ENCODE measurements at regions not wholly inside any gene's neighbourhood (a gene's known extent, or its start where the extent isn't known, plus 50 kb on each side); places are given as distances from the start of the nearest gene placed in this dataset.

DNA sequence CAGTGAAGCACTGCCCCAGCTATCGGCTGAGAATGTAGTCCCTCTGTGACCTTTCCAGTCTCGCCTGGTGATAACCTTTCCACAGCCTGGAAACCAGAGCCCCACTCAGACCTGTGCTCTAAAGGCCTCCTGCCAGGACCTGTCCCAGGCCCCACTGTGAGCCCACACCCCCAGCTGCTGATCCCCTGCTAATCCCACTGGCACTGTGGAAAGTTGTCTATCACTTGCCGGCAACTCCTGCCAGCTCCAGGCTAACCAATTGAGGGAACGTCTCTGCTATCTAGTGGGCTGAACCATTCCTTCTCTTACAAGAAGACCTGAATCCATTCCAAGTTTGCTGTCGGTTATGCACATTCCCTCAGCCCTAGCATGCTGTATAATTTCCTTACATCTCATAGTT, 328.2 kb downstream of the FAM181B start:
- TF ChIP-seq, protein P1, sequence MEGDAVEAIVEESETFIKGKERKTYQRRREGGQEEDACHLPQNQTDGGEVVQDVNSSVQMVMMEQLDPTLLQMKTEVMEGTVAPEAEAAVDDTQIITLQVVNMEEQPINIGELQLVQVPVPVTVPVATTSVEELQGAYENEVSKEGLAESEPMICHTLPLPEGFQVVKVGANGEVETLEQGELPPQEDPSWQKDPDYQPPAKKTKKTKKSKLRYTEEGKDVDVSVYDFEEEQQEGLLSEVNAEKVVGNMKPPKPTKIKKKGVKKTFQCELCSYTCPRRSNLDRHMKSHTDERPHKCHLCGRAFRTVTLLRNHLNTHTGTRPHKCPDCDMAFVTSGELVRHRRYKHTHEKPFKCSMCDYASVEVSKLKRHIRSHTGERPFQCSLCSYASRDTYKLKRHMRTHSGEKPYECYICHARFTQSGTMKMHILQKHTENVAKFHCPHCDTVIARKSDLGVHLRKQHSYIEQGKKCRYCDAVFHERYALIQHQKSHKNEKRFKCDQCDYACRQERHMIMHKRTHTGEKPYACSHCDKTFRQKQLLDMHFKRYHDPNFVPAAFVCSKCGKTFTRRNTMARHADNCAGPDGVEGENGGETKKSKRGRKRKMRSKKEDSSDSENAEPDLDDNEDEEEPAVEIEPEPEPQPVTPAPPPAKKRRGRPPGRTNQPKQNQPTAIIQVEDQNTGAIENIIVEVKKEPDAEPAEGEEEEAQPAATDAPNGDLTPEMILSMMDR (IDR thresholded peaks at IDR 0.05; ENCODE audit: low read length), result no peak
- TF ChIP-seq EZH2 (IDR thresholded peaks at IDR 0.05; ENCODE audit: borderline replicate concordance, low read length), result no peak

Measured in OCI-LY1 (cell line).